Fibroblast of lung (primary cell): ENCODE measurements at regions not wholly inside any gene's neighbourhood (a gene's known extent, or its start where the extent isn't known, plus 50 kb on each side); places are given as distances from the start of the nearest gene placed in this dataset.
"Not testable (repeated sequence)": the region's sequence is repeated elsewhere in the genome, so short reads cannot be mapped to it uniquely, and the experiment has no call there.

Experiments used
- DNase-seq, 2 donors: peaks; one replicate each; pipeline versions ENCODE4 v3.0.0 to v3.0.0-alpha.2; 2010; ENCODE audit warnings: low read depth in 2 of 2
- H2AFZ ChIP-seq: 2 replicates; pipeline ENCODE4 v1.5.1; 2012; ENCODE audit warnings: low read length, control low read depth, inconsistent platforms
- H3K27ac ChIP-seq: 2 replicates; pipeline ENCODE4 v1.5.1; 2011; ENCODE audit warnings: low read length, control low read depth; ENCODE audit not compliant: insufficient read depth
- H3K27me3 ChIP-seq: 2 replicates; pipeline ENCODE4 v1.5.1; 2011; ENCODE audit warnings: mild to moderate bottlenecking, low read length; ENCODE audit not compliant: control insufficient read depth, insufficient read depth
- H3K36me3 ChIP-seq: 2 replicates; pipeline ENCODE4 v1.5.1; 2011; ENCODE audit warnings: low read length; ENCODE audit not compliant: control insufficient read depth, insufficient read depth
- H3K4me1 ChIP-seq: 2 replicates; pipeline ENCODE4 v1.5.1; 2011; ENCODE audit warnings: low read length; ENCODE audit not compliant: control insufficient read depth, insufficient read depth; ENCODE audit errors: extremely low read depth
- H3K4me2 ChIP-seq: 2 replicates; pipeline ENCODE4 v1.5.1; 2011; ENCODE audit warnings: low read length, control low read depth; ENCODE audit not compliant: insufficient read depth; ENCODE audit errors: extremely low read depth
- H3K4me3 ChIP-seq, 4 experiments: fragments of 200-600 bp in 1 of 4; sonication (generic) in 1 of 4; replicated peaks in 1 of 4; 2 replicates each; pipeline ENCODE4 v1.5.1; 2011 to 2016; ENCODE audit warnings: low read length in 4 of 4, low read depth in 3 of 4, mild to moderate bottlenecking in 3 of 4, control low read depth in 2 of 4, inconsistent platforms in 1 of 4, mixed read lengths in 1 of 4; ENCODE audit not compliant: insufficient read depth in 1 of 4; ENCODE audit errors: control extremely low read depth in 1 of 4
- H3K79me2 ChIP-seq: 2 replicates; pipeline ENCODE4 v1.5.1; 2012; ENCODE audit warnings: mild to moderate bottlenecking, low read length, inconsistent platforms; ENCODE audit not compliant: control insufficient read depth, insufficient read depth
- H3K9ac ChIP-seq: 2 replicates; pipeline ENCODE4 v1.5.1; 2011; ENCODE audit warnings: mild to moderate bottlenecking, low read length, control low read depth; ENCODE audit not compliant: insufficient read depth
- H3K9me3 ChIP-seq: 2 replicates; pipeline ENCODE4 v1.5.1; 2012; ENCODE audit warnings: low read depth, low read length; ENCODE audit not compliant: control insufficient read depth, insufficient read depth
- H4K20me1 ChIP-seq: 2 replicates; pipeline ENCODE4 v1.5.1; 2011; ENCODE audit warnings: low read length; ENCODE audit not compliant: control insufficient read depth, insufficient read depth; ENCODE audit errors: extremely low read depth
- EZH2 ChIP-seq: IDR thresholded peaks from 2 replicates; pipeline ENCODE4 v1.5.1; 2012; ENCODE audit warnings: low read length, control low read depth, mild to moderate bottlenecking; ENCODE audit errors: missing control alignments
- TF ChIP-seq, protein P1 (sequence below), 2 donors: IDR thresholded peaks in 1 of 2; conservative IDR thresholded peaks in 1 of 2; 1 replicate in 1 of 2; 2 replicates in 1 of 2; pipeline ENCODE4 v1.5.1; 2011 to 2012; ENCODE audit warnings: low read length in 2 of 2, control low read depth in 1 of 2, inconsistent platforms in 1 of 2, low read depth in 1 of 2, mild to moderate bottlenecking in 1 of 2

DNA sequence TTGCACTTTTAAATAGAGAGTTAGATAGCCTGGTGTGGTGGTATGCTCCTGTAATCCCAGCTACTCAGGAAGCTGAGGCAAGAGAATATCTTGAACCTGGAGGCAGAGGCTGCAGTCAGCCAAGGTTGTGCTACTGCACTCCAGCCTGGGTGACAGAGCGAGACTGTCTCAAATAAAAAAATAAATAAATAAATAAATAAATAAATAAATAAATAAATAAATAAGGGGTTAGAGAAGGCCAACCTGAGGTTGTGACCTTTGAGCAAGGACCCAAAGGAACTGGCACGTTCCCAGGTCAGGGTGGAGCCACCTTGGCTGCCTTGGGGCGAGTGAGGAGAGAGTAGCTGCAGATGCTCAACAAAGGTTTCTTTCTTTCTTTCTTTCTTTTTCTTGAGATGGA is 65.3 kb upstream of the TENM4 start:
- Histone ChIP-seq H3K4me2 (no peak overlapping the region), H2AFZ (no peak overlapping the region), H3K4me1 (no peaks in the 10 kb centered on the region), H3K27me3 (peaks cover 2% of the 10 kb centered on the region), H3K79me2 (no peaks in the 10 kb centered on the region), H3K27ac (no peak overlapping the region), H3K4me3 (no peak overlapping the region), H3K9ac (no peak overlapping the region), H3K36me3 (no peaks in the 10 kb centered on the region), H3K9me3 (no peaks in the 10 kb centered on the region), H4K20me1 (no peaks in the 10 kb centered on the region)
- TF ChIP-seq, protein P1, sequence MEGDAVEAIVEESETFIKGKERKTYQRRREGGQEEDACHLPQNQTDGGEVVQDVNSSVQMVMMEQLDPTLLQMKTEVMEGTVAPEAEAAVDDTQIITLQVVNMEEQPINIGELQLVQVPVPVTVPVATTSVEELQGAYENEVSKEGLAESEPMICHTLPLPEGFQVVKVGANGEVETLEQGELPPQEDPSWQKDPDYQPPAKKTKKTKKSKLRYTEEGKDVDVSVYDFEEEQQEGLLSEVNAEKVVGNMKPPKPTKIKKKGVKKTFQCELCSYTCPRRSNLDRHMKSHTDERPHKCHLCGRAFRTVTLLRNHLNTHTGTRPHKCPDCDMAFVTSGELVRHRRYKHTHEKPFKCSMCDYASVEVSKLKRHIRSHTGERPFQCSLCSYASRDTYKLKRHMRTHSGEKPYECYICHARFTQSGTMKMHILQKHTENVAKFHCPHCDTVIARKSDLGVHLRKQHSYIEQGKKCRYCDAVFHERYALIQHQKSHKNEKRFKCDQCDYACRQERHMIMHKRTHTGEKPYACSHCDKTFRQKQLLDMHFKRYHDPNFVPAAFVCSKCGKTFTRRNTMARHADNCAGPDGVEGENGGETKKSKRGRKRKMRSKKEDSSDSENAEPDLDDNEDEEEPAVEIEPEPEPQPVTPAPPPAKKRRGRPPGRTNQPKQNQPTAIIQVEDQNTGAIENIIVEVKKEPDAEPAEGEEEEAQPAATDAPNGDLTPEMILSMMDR (conservative IDR thresholded peaks at IDR 0.05 in 1 of 2, IDR thresholded peaks at IDR 0.05 in 1 of 2; ENCODE audit: low read depth in 1 of 2, low read length in 2 of 2): no peak
- no peak for TF ChIP-seq EZH2
- no peak for DNase-seq

DNA sequence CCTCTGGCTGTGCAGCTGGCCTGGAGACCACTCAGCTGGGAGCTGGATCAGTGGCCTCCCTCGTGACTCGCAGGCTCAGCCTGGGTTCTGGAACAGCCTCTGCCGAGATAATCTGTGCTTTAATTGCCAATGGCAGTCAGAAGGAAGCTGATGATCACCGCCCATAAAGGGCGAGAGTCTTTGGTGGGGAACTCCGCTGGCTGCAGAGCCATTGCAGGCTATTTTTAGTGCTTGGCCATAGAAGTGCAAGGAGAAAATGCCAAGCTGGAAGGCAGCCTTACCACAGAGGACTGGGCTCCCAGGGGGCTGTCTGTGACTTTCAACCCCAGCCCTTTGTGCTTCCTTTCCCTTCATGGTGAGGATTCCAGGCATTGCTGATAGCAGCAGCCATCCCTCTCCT is 62.2 kb upstream of the TENM4 start:
- Histone ChIP-seq H3K4me1 (no peaks in the 10 kb centered on the region), H3K36me3 (no peaks in the 10 kb centered on the region), H4K20me1 (no peaks in the 10 kb centered on the region), H3K9ac (no peak overlapping the region), H3K9me3 (no peaks in the 10 kb centered on the region), H3K4me2 (no peak overlapping the region), H3K27ac (no peak overlapping the region), H3K79me2 (no peaks in the 10 kb centered on the region), H3K4me3 (no peak overlapping the region), H2AFZ (no peak overlapping the region), H3K27me3 (peaks cover 2% of the 10 kb centered on the region)
- TF ChIP-seq EZH2: no peak
- TF ChIP-seq, protein P1 (conservative IDR thresholded peaks at IDR 0.05 in 1 of 2, IDR thresholded peaks at IDR 0.05 in 1 of 2; ENCODE audit: low read depth in 1 of 2, low read length in 2 of 2): no peak
- DNase-seq: peak in 1 of 2 donors; percentile 66

DNA sequence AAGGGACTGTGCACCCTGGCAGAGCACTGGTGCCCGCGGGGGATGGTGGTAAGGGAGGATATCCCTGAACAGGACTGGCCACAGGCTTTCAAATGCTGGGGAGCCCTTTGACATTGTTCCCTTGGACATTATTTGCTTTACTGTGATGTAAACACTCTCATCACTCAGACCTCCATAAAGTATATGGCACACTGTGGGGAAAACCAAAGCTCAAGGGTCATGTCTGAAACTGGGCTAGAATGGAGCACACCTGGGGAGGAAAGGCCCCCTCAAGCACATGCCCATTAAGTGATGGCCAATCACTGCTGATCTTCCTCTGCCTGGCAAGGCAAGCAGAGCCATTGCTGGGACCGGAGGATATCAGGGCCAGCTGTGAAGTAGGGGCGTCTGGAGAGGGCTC is 60.9 kb upstream of the TENM4 start:
- Histone ChIP-seq H3K27me3 (peaks cover 2% of the 10 kb centered on the region), H3K4me3 (no peak overlapping the region), H3K4me1 (no peaks in the 10 kb centered on the region), H2AFZ (no peak overlapping the region), H3K27ac (no peak overlapping the region), H3K9ac (no peak overlapping the region), H3K4me2 (no peak overlapping the region), H3K36me3 (no peaks in the 10 kb centered on the region), H3K79me2 (no peaks in the 10 kb centered on the region), H3K9me3 (no peaks in the 10 kb centered on the region), H4K20me1 (no peaks in the 10 kb centered on the region)
- TF ChIP-seq EZH2: no peak
- TF ChIP-seq, protein P1 (conservative IDR thresholded peaks at IDR 0.05 in 1 of 2, IDR thresholded peaks at IDR 0.05 in 1 of 2; ENCODE audit: low read depth in 1 of 2, low read length in 2 of 2): no peak
- no peak for DNase-seq

DNA sequence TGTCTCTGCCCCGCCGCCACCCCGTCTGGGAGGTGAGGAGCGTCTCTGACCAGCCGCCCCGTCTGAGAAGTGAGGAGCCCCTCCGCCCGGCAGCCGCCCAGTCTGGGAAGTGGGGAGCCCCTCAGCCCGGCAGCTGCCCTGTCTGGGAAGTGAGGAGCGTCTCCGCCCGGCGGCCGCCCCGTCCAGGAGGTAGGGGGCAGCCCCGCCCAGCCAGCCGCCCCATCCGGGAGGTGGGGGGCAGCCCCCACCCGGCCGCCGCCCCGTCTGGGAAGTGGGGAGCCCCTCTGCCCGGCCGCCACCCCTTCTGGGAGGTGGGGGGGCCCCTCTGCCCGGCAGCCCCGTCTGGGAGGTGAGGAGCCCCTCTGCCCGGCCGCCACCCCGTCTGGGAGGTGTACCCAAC is 59.1 kb upstream of the TENM4 start:
- not testable (repeated sequence) for H3K36me3 ChIP-seq, H3K4me2 ChIP-seq, H3K27ac ChIP-seq, H3K9me3 ChIP-seq, H2AFZ ChIP-seq, H3K27me3 ChIP-seq, H4K20me1 ChIP-seq, DNase-seq, H3K4me1 ChIP-seq, H3K9ac ChIP-seq, H3K79me2 ChIP-seq, H3K4me3 ChIP-seq
